ENCODE measurements at regions not wholly inside any gene's neighbourhood (a gene's known extent, or its start where the extent isn't known, plus 50 kb on each side); places are given as distances from the start of the nearest gene placed in this dataset.

DNA sequence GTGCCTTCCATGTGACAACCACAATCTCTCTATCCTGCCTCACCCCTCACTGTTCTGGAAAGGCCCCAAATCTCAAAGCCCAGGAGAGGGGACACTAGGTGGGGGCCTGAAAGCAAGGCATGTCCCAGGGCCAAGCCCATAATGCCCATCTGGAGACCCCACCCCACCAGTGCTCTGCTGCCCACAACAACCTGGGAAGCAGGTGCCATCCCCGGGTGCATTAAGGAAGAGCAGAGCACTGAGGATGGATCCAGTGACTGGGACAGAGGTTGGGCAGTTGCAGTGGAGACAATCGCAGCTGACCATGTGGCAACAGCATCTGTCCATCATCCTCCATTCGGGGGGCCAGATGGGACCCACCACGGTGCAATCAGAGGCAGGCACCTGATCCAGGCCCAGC lies 106.2 kb upstream of the PRR20G start:
- TF ChIP-seq, protein P1, sequence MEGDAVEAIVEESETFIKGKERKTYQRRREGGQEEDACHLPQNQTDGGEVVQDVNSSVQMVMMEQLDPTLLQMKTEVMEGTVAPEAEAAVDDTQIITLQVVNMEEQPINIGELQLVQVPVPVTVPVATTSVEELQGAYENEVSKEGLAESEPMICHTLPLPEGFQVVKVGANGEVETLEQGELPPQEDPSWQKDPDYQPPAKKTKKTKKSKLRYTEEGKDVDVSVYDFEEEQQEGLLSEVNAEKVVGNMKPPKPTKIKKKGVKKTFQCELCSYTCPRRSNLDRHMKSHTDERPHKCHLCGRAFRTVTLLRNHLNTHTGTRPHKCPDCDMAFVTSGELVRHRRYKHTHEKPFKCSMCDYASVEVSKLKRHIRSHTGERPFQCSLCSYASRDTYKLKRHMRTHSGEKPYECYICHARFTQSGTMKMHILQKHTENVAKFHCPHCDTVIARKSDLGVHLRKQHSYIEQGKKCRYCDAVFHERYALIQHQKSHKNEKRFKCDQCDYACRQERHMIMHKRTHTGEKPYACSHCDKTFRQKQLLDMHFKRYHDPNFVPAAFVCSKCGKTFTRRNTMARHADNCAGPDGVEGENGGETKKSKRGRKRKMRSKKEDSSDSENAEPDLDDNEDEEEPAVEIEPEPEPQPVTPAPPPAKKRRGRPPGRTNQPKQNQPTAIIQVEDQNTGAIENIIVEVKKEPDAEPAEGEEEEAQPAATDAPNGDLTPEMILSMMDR (IDR thresholded peaks at IDR 0.05; ENCODE audit: insufficient read depth, low read depth, low read length): no peak
- TF ChIP-seq EZH2 (IDR thresholded peaks at IDR 0.05; ENCODE audit: insufficient read depth, low read length): no peak
